HL-60 (cell line): ENCODE measurements at regions not wholly inside any gene's neighbourhood (a gene's known extent, or its start where the extent isn't known, plus 50 kb on each side); places are given as distances from the start of the nearest gene placed in this dataset.

ENCODE experiments used
- CTCF ChIP-seq: IDR thresholded peaks from one replicate; pipeline ENCODE4 v1.5.1; 2011; ENCODE audit warnings: low read length, control low read depth, inconsistent platforms; ENCODE audit not compliant: insufficient read depth
- GABPA ChIP-seq: IDR thresholded peaks from 2 replicates; pipeline ENCODE4 v1.6.1; 2012; ENCODE audit warnings: low read depth
- POLR2AphosphoS5 ChIP-seq: IDR thresholded peaks from 2 replicates; pipeline ENCODE4 v1.6.1; 2012; ENCODE audit warnings: low read depth
- SPI1 ChIP-seq: IDR thresholded peaks from 2 replicates; pipeline ENCODE4 v1.6.1; 2012; ENCODE audit warnings: low read depth, mild to moderate bottlenecking, borderline replicate concordance
- TF ChIP-seq, protein P1 (sequence below): IDR thresholded peaks from 2 replicates; pipeline ENCODE4 v1.6.1; 2012; ENCODE audit warnings: low read depth; ENCODE audit not compliant: insufficient replicate concordance

GRCh38 chr11:129590030-129590752 lies 214.5 kb downstream of the BARX2 start:
- no peak for TF ChIP-seq CTCF
- no peak for TF ChIP-seq POLR2AphosphoS5
- TF ChIP-seq, protein P1, sequence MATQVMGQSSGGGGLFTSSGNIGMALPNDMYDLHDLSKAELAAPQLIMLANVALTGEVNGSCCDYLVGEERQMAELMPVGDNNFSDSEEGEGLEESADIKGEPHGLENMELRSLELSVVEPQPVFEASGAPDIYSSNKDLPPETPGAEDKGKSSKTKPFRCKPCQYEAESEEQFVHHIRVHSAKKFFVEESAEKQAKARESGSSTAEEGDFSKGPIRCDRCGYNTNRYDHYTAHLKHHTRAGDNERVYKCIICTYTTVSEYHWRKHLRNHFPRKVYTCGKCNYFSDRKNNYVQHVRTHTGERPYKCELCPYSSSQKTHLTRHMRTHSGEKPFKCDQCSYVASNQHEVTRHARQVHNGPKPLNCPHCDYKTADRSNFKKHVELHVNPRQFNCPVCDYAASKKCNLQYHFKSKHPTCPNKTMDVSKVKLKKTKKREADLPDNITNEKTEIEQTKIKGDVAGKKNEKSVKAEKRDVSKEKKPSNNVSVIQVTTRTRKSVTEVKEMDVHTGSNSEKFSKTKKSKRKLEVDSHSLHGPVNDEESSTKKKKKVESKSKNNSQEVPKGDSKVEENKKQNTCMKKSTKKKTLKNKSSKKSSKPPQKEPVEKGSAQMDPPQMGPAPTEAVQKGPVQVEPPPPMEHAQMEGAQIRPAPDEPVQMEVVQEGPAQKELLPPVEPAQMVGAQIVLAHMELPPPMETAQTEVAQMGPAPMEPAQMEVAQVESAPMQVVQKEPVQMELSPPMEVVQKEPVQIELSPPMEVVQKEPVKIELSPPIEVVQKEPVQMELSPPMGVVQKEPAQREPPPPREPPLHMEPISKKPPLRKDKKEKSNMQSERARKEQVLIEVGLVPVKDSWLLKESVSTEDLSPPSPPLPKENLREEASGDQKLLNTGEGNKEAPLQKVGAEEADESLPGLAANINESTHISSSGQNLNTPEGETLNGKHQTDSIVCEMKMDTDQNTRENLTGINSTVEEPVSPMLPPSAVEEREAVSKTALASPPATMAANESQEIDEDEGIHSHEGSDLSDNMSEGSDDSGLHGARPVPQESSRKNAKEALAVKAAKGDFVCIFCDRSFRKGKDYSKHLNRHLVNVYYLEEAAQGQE = no peak
- no peak for TF ChIP-seq GABPA
- no peak for TF ChIP-seq SPI1
